HepG2 (cell line): ENCODE measurements at regions not wholly inside any gene's neighbourhood (a gene's known extent, or its start where the extent isn't known, plus 50 kb on each side); places are given as distances from the start of the nearest gene placed in this dataset.

Source experiments
- DNMT1 ChIP-seq: sonication (generic); formaldehyde crosslinking; IDR thresholded peaks from 2 replicates; pipeline ENCODE4 v1.5.1; 2020; ENCODE audit warnings: mild to moderate bottlenecking, missing genetic modification reagents
- EZH2 ChIP-seq: conservative IDR thresholded peaks from 2 replicates; pipeline ENCODE4 v1.6.1; 2012; ENCODE audit warnings: mild to moderate bottlenecking, low read depth, low read length, moderate library complexity
- FOXP1 ChIP-seq, 2 experiments: fragments of 450-650 bp in 1 of 2; IDR thresholded peaks; 2 replicates each; pipeline ENCODE4 v1.6.1; 2017 to 2018; ENCODE audit warnings: antibody characterized with exemption in 1 of 2
- NFE2L1 ChIP-seq: sonication (generic); formaldehyde crosslinking; IDR thresholded peaks from 2 replicates; pipeline ENCODE4 v1.4.0; 2020; ENCODE audit warnings: missing genetic modification reagents, mild to moderate bottlenecking, borderline replicate concordance
- NR2C2 ChIP-seq: sonication (generic); formaldehyde crosslinking; IDR thresholded peaks from 2 replicates; pipeline ENCODE4 v1.4.0; 2020; ENCODE audit warnings: missing genetic modification reagents, mild to moderate bottlenecking, moderate library complexity, borderline replicate concordance
- RAD51 ChIP-seq: fragments of 450-650 bp; IDR thresholded peaks from 2 replicates; pipeline ENCODE4 v1.6.1; 2016; ENCODE audit warnings: borderline replicate concordance
- SCMH1 ChIP-seq: sonication (generic); formaldehyde crosslinking; IDR thresholded peaks from 2 replicates; pipeline ENCODE4 v1.9.0; 2021; ENCODE audit warnings: missing genetic modification reagents, mild to moderate bottlenecking, borderline replicate concordance
- TF ChIP-seq, protein P1 (sequence below): sonication (generic); formaldehyde crosslinking; IDR thresholded peaks from 2 replicates; pipeline ENCODE4 v1.4.0; 2020; ENCODE audit warnings: missing genetic modification reagents
- TF ChIP-seq, protein P2 (sequence below): sonication (generic); formaldehyde crosslinking; IDR thresholded peaks from 2 replicates; pipeline ENCODE4 v1.4.0; 2020; ENCODE audit warnings: mild to moderate bottlenecking, missing genetic modification reagents

DNA sequence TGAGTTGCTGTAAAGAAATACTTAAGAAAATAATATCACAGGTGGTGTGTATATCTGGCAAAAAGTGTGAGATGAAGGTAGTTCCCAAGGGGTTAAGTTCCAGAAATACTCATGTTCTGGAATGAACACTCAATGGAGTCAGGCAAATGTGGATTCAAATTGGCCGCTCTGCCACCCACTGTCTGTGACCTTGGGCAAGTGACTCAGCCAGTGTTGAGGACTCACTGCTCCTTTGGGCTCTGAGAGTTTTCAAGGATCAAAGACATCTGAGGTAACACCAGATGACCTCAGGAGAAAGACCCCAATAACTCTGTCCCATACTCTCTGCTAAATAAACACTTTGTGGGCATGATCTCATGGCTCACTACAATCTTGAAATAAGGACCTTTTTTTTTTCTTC lies 59.2 kb upstream of the EYA2 start:
- TF ChIP-seq NFE2L1 (CRISPR knock-in tag) (no peak), DNMT1 (CRISPR knock-in tag) (no peak), RAD51 (no peak), NR2C2 (no peak), EZH2 (no peak), SCMH1 (no peak), FOXP1 (IDR thresholded peaks at IDR 0.05) (no peak), FOXP1 (CRISPR knock-in tag; IDR thresholded peaks at IDR 0.05) (no peak)
- TF ChIP-seq, protein P1, sequence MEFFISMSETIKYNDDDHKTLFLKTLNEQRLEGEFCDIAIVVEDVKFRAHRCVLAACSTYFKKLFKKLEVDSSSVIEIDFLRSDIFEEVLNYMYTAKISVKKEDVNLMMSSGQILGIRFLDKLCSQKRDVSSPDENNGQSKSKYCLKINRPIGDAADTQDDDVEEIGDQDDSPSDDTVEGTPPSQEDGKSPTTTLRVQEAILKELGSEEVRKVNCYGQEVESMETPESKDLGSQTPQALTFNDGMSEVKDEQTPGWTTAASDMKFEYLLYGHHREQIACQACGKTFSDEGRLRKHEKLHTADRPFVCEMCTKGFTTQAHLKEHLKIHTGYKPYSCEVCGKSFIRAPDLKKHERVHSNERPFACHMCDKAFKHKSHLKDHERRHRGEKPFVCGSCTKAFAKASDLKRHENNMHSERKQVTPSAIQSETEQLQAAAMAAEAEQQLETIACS (CRISPR knock-in tag) = no peak
- TF ChIP-seq, protein P2, sequence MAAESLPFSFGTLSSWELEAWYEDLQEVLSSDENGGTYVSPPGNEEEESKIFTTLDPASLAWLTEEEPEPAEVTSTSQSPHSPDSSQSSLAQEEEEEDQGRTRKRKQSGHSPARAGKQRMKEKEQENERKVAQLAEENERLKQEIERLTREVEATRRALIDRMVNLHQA (CRISPR knock-in tag) = no peak
